Activated CD4-positive, alpha-beta T cell treated with anti-CD3 and anti-CD28 coated beads, Interleukin-10, Interleukin-2, amounts not matched to agents 100 ng/mL and 50 ng/mL, durations not matched to agents 16 hours and 8 hours (primary cell): ENCODE measurements at regions not wholly inside any gene's neighbourhood (a gene's known extent, or its start where the extent isn't known, plus 50 kb on each side); places are given as distances from the start of the nearest gene placed in this dataset.
"Not testable (repeated sequence)": the region's sequence is repeated elsewhere in the genome, so short reads cannot be mapped to it uniquely, and the experiment has no call there.

Experiments
- DNase-seq: peaks from one replicate; pipeline ENCODE4 v3.0.0-alpha.2; 2020

DNA sequence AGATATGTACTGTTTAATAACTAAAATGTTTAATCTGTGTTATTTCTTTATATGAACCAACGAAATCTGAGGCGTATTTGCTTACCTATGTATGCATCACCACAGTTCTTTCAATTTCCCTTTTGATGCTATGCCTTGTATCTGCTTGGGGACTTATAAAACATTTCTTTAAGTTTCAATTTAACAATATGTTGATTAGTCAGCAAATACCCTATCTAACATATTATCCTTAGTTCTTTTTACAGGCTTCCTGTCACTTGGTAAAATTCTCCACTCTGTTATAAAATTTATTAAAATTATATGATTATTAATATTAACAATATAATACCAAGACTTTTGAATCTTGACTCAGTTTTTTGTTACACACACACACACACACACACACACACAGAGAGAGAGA, 174.3 kb downstream of the CPS1 start:
- no peak for DNase-seq

DNA sequence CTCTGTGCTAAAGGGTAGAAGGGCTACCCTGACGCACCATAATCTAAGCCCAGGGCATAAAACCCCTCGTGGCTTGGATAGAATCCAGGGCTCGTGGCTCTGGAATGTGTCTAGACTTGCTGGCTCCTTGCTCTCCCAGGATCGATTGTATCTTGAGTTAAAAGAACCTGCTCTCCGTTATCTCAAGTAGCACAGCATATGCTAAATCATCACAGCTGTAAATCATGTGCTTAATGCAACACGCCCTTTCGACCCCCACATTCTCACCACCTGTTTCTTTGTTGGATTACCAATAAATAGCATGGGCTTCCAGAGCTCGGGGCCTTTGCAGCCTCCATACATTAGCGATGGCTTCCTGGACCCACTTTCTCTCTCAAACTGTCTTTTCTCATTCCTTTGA, 190.4 kb downstream of the CPS1 start:
- not testable (repeated sequence) for DNase-seq

DNA sequence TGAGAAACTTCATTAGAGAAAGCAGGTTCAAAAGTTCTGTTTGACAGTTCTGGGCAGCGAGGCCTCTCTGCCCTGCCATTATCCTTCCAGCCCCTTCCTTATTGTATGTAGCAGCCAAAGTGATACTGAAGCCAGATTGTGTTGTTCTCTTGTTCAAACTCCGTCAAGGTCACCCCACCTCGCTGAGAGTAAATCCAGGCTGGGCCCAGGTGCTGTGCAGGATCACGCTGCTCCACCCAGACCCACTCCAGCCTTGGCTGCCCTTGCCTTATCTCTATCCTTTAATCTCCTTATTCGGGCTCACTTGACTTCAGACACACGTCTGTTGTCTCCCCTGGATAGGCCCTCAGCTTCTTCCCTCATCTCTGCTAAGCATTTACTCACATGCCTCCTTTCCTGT, 196.1 kb downstream of the CPS1 start:
- DNase-seq = no peak

DNA sequence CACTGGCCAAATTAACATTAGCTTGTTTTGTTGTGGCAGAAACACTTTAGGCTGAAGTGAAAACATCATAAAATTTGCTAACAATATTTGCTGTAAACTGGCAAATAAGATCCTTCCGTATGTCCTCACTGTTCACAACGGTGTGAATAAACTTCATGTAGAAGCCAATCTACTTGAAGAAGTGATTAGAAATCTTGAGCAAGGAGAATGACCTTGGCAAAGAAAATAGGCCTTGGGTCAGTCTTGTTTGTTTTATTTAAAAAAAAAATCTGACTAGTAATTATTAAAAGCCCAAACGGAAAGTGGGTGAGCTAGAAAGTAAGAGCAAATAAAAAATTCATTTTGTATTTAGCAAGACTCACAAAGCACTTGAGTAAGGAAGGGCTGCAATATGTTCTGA, 197.0 kb downstream of the CPS1 start:
- no peak for DNase-seq

DNA sequence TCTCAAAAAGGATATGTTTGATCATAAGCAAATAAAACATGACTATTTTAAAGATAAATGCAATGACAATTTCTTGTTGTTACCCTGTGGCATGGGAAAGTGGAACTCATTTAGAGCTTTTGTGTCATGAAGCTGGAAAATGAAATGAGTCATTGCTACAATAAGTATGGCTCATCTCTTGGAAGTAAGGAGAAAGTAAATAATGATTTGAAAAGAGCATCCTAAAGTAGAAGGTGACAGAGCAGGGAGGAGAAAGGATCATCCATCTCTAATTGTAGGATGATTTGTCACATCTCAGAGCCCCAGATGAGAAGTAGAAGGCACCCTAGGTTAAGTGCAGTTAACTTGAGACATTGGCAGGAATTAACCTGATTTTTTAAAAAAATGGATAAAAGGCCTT, 200.5 kb downstream of the CPS1 start:
- DNase-seq = no peak

DNA sequence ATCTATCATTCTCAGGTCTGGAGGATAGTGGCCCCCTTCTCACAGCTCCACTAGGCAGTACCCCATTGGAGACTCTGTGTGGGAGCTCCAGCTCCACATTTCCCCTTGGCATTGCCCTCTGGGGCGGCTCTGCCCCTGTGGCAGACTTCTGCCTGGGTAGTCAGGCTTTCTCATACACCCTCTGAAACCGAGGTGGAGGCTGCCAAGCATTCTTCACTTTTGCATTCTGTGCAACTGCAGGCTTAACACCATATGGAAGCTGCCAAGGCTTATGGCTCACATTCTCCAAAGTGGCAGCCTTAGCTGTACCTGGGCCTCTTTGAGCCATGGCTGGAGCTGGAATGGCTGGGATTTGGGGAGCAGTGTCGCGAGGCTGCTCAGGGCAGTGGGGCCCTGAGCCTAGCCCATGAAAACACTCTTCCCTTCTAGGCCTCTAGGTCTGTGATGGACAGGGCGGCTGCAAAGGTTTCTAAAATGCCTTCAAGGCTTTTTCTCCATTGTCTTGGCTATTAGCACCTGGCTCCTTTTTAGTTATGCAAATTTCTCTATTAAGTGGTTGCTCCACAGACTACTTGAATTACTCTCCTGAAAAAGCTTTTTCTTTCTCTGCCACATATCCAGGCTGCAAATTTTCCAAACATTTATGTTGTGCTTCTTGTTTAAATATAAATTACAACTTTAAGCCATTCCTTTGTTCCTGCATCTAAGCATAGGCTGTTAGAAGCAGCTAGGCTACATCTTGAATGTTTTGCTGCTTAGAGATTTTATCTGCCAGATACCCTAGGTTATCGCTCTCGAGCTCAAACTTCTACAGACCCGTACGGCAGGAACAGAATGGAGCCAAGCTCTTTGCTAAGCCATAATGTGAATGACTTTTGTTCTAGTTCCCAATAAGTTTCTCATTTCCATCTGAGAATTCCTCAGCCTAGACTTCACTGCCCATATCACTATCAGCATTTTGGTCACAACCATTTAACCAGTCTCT, 206.5 kb downstream of the CPS1 start:
- DNase-seq = no peak

DNA sequence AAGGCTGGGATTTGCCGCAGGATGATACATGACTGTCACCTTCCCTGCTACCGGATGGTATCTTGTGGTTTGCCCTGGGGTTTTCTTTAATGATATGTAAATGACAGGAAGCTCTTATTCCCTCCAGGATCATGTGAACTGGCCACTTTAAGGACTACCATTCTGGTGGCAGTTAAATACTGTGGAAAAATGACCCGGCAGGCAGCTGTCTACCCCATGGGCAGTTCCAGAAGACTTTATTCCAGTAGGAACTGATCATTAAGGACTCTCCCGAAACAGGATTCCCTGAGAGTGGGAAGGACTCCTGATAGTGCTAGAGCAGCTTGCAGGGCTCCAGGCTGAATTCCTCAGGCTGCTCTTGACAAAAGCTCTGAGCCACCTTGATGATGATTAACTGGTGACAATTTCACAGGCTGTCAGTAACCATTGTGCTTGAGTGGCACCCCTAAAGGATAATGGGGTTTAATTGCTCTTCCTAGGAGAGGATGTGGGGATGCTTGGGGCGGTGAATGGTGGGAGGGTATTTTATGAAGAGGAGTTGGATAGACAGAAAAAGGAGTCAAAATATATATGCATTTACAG, 212.0 kb downstream of the CPS1 start:
- DNase-seq = no peak

DNA sequence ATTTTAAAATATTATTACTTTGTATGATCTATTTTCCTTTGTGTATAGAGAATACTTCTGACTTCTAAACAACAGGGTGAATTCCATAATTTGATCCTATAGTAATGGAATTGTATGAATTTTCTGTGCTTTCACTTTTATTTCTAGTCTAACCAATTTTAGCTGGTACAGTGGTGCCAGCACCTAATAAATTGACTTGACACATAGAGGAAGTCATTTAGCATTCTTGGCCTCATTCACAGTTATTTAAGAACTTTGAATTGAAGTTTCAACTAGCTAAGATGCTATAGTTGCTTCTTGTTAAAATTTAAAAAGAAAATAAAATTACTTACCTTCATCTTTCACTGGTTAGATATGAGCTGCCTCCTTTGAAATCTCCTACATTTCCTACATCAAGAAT, 220.4 kb downstream of the CPS1 start:
- DNase-seq = no peak

DNA sequence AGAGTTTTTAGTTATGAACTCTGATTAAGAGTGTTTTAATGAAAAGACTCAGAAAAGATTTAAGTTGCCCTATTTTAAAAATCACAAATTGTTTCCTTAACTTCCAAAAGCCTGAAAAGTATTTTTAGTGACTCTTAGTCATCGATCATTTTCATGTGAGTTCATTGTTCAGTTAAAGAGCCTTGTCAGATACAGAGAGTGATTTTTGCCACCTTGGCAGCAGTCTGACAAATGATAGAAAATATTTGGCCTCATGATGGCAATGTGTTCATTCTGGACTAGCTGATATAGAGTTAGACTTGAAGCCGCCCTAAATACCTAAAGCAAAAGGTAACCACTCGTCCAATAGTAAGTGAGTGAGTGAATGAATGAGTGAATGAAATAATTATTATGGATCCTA, 225.8 kb downstream of the CPS1 start:
- no peak for DNase-seq

DNA sequence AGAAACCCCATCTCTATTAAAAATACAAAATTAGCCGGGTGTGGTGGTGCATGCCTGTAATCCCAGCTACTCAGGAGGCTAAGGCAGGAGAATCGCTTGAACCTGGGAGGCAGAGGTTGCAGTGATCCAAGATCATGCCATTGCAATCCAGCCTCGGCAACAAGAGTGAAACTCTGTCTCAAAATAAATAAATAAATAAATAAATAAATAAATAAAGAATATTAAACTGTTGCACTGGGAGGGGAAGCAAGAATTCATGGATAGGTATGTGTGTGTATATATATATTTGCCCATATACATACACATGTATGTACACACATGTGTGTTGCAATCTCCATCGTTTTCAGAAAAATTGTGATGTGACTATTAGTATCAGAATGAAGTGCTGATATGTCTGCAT, 231.4 kb downstream of the CPS1 start:
- DNase-seq = not testable (repeated sequence)

DNA sequence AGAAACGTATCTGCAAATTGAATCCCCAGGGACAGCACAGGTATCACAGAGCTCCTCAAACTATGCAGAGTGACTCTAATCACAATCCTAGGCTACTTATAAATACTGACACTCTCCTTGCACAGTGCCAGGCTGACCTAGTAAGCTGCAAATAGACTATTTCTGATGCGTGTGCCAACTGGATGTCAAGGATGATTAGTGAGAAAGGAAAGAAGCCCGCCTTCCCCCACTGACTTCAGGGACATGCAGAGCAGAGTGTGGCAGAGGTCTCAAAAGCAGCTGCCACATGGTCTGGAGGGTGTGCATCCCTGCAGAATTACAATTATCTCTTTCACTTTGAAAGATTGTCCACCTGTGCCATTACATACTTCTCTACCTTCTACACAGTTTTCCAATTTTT, 235.6 kb downstream of the CPS1 start:
- DNase-seq = no peak

DNA sequence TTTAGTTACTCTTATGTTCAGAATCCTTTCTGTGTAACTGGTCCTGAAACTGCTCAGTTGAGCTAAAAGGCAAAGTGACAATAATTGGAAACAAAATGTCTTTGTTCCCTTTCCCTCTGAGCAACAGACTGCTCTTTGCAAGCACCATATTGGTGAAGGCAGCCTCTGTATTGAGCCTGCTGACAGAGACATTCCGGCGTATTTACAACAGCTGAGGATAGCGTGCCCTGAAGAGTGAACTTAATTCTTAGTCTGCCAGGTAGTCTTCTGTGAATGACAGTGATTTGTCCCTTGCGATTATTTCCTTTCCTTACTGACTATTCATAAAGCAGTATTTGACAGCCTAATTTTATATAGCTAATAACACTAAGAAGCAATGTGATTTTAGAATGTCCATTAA, 239.1 kb downstream of the CPS1 start:
- DNase-seq = no peak

DNA sequence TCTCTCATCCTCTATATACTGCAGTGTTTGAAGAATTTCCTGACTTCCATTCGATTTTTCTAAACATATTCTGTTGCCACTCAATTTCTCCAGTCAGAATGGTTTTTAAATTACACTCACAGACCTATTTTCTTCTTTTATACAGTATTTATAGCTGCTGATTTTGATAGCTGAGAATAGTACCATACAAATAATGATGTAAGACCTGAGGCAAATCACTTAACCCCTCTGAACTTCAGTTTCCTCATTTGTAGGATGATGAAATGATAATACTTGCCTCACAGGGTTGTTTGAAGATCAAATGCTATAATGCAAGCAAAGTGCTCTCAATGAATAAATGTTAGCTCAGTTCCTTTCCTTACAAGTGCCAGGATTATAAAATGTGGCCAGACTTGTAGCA, 241.8 kb downstream of the CPS1 start:
- DNase-seq = no peak

DNA sequence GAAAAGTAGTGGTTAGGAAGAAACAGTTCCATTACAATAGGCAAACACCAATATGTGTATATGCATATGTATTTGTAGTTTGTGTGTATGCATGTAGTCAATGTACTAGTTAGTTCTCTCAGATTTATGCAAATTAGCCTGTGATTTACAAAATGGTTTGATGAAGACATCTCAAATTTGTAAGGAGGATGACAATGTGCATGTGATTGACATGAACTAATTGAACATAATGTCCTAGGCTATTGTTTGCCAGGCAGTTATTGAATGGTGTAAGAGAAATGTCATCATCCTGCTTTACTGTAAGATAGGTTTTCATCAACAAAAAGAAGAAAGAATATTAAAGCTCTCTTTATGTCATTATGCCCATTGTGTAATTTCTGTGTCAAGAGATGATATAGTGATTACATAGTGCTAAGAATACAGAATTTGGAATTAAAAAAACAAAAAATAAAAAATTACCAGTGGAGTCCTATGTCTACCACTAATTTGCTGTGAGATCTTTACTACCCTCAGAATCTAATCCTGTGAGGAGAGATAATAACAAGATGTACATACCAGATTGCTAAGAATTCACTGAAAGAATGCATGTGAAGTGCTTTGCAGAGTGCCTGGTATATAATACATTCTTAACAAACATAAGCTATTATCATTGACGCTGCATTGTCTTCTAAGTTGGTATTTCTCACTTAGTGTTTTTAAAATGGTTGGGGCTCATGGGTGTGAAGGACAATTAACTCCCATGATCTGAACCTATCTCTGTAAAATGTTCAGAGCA, 258.0 kb downstream of the CPS1 start:
- DNase-seq = no peak

DNA sequence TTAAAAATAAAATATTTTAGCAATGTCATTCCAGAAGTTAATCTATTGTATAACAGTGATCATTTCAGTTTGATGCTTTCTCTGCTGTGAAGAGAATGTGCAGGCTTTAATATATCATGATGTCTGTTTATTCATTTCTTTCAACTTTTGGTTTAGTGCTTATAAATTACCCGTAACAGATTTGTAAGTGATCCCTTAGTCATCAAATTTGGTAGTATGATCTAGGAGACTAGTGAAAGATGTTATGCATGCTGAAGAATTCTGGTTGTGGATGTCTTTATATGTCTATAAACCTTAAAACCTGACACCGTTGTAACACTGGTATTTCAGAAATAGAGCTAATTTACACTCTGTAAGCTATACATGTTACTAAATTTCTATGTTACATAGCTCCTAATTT, 260.4 kb downstream of the CPS1 start:
- DNase-seq = no peak

DNA sequence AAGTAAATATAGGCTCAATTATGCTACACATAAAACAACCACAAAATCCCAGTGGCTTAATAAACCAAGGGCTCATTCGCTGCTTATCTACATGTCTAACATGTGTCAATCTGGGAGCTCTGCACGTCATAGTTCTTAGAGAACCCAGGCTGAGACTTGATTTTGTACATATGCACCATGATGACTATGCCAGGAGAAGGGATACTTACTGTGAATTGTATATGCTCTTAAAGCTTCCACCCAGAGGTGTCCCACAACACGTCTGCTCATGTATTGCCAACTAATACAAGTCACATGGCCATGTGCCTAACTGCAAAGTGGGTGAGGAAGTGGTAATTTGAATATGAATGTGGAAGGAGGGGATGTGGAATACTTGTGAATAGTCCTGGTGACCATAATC, 262.1 kb downstream of the CPS1 start:
- no peak for DNase-seq

DNA sequence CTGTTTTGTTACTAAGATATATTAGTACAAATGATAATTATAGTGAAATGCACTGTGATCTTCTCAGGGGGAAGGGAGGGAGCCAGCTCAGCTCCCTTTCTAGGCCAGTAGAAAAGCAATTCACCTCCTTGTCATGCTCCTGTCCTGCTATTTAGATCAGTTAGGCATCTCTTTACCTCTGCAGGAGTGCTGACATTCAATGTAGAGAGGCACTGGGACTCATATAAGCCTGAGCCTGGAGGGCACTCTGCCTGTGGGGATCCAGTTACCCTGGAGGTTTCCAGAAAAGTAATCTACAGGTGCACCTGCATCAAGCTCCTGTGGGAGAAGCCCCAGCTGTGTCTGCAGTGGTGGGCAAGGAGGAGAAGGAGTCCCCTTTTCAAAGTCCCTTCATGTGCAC, 277.0 kb downstream of the CPS1 start:
- DNase-seq = no peak

DNA sequence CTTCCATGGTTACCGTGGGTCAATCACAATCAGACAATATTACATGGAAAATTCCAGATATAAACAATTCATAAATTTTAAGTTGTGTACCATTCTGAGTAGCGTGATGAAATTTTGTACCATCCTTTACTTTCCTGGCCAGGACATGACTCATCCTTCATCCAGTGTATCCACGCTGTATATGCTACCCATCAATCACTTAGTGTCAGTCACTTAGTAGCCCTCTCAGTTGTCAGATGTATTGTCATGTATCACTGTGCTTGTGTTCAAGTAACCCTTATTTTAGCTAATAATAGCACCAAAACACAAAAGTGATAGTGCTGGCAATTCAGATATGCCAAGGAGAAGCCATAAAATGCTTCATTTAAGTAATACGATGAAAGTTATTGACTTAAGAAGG, 282.6 kb downstream of the CPS1 start:
- DNase-seq = no peak

DNA sequence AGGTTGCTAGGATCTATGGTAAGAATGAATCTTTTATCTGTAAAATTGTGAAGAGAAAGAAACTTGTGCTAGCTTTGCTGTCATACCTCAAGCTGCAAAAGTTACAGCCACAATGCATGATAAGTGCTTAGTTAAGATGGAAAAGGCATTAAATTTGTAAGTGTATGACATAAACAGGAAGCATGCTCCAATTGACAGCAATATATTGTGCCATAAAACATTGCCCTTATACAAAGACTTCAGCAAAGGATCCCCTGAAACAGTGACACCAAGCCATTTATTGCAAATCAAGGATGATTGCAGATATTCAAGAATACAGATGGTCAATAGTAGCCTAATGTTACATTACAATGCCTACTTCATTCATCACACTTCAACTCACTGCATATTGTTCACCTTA, 283.1 kb downstream of the CPS1 start:
- no peak for DNase-seq

DNA sequence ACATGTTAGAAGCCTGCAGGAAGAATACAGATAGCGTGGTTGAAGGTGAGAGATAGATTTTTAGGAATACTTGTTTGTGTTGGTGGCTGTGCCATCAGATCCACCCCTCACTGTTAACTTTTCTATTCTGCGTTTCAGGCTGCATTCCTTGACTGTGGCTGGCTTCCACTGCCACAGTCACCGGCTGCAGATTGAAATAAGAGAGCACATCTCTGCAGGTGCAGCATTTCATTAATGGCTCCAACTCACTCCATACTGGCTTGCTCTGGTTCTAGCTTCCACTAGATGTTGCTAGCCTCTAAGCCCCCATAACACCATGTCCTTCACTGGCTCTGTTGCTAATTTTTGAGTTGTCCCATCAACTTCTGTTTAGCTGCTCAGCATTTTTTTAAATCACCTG, 286.5 kb downstream of the CPS1 start:
- DNase-seq = no peak

DNA sequence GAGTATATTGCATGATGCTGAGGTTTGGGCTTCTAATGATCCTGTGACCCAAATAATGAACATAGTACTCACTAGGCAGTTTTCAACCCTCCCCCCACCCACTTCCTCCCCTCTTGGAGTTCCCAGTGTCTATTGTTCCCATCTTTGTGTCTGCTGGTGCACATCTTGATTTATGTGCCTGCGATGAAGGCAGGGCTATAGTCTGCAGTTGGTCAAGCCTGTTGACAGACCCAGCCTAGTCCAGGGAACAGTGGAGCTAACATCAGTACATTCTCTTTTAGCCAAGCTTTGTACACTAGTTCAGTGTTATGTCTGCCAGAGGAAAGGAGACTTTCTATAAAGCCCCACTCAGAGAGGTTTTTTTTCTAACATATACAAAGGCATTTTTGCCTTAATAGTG, 287.6 kb downstream of the CPS1 start:
- no peak for DNase-seq

DNA sequence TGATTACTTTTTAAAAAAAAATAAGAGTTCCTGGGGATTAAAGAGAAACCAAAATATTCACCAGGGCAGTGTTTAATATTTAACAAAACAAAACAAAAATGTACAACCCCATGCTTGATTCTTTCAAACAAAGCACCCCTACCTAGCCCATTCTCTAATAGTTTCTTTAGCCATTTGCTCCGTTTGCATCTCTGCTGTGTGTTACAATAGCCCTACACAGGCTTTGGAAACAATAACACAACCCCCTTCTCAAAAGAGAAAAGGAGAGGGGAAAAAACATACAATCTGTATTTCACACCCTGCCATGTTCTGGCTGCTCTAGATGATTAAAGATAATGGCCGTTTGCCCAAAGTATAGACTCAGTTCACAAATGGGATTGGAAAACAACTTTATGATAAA, 302.9 kb downstream of the CPS1 start:
- no peak for DNase-seq

DNA sequence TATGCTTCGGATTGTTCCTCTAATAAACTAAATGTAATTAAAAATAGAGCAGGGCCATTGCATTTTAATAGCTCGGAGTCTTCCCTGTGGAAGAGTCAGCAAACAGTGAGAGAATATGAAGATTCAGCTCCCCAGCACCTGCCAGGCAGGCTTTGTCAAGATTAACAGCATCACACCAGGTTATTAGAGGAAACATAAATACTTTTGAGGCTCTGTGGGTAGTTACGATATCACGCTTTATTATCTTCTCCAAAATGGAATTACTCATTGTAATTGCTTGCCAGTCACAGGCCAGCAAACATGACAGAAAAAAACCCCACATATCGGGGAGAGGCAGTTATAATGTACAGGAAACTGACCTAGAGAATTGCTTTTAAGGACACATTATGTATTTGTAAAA, 303.9 kb downstream of the CPS1 start:
- DNase-seq = no peak
